HuH-7.5 (cell line): ENCODE measurements at regions not wholly inside any gene's neighbourhood (a gene's known extent, or its start where the extent isn't known, plus 50 kb on each side); places are given as distances from the start of the nearest gene placed in this dataset.
"Not testable (repeated sequence)": the region's sequence is repeated elsewhere in the genome, so short reads cannot be mapped to it uniquely, and the experiment has no call there.

Source experiments
- DNase-seq: peaks from one replicate; pipeline ENCODE4 v3.0.0; 2011; ENCODE audit warnings: low spot score

- DNase-seq: no peak
These were observed 591.9 kb upstream of the NECTIN3 start for GRCh38 chr3:110479731-110480130.

GRCh38 chr3:110485389-110485788 lies 586.2 kb upstream of the NECTIN3 start:
- no peak for DNase-seq

- DNase-seq: no peak
These were observed 583.8 kb upstream of the NECTIN3 start for GRCh38 chr3:110487840-110488239.

- DNase-seq: no peak
These were observed 580.2 kb upstream of the NECTIN3 start for GRCh38 chr3:110491413-110491812.

- no peak for DNase-seq
These were observed 578.7 kb upstream of the NECTIN3 start for GRCh38 chr3:110492876-110493275.

- DNase-seq: no peak
These were observed 578.1 kb upstream of the NECTIN3 start for GRCh38 chr3:110493438-110494092.

GRCh38 chr3:110494093-110494490 lies 577.5 kb upstream of the NECTIN3 start:
- DNase-seq: no peak

GRCh38 chr3:110494728-110495127 lies 576.9 kb upstream of the NECTIN3 start:
- DNase-seq: no peak

- no peak for DNase-seq
These were observed 576.3 kb upstream of the NECTIN3 start for GRCh38 chr3:110495201-110495927.

- DNase-seq: no peak
These were observed 567.2 kb upstream of the NECTIN3 start for GRCh38 chr3:110504401-110504800.

- DNase-seq: no peak
These were observed 566.7 kb upstream of the NECTIN3 start for GRCh38 chr3:110504901-110505300.

- no peak for DNase-seq
These were observed 564.7 kb upstream of the NECTIN3 start for GRCh38 chr3:110506890-110507289.

GRCh38 chr3:110507570-110507969 lies 564.0 kb upstream of the NECTIN3 start:
- not testable (repeated sequence) for DNase-seq

- DNase-seq: no peak
These were observed 558.7 kb upstream of the NECTIN3 start for GRCh38 chr3:110512961-110513360.

GRCh38 chr3:110518031-110518430 lies 553.6 kb upstream of the NECTIN3 start:
- no peak for DNase-seq

GRCh38 chr3:110519071-110519470 lies 552.5 kb upstream of the NECTIN3 start:
- DNase-seq: no peak

- DNase-seq: no peak
These were observed 550.6 kb upstream of the NECTIN3 start for GRCh38 chr3:110521019-110521418.

GRCh38 chr3:110525558-110526064 lies 546.0 kb upstream of the NECTIN3 start:
- not testable (repeated sequence) for DNase-seq

GRCh38 chr3:110526777-110527727 lies 544.6 kb upstream of the NECTIN3 start:
- no peak for DNase-seq

- no peak for DNase-seq
These were observed 543.1 kb upstream of the NECTIN3 start for GRCh38 chr3:110528305-110529121.

GRCh38 chr3:110530902-110531301 lies 540.7 kb upstream of the NECTIN3 start:
- DNase-seq: no peak
